ENCODE measurements at regions not wholly inside any gene's neighbourhood (a gene's known extent, or its start where the extent isn't known, plus 50 kb on each side); places are given as distances from the start of the nearest gene placed in this dataset.

DNA sequence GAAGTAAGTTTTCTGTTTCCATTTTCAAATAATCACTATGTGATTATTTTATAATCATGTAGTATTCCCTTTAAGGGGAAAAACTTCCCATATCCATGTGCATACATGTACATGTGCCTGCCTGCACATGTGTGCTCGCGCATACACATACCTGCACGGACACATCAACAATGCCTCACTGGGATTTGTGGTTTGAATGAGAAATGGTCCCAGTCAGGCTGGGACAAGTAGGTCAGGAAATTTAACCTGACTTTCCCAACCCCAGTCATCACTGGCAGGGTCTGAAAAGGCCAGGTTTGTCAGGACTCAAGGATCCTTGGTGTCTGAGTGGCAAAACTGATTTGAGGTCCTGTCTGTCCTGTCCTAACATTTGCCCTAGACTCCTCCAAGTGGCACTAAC lies 109.3 kb upstream of the MRPS22 start:
- H3K4me1 ChIP-seq, result no peaks in the 10 kb centered on the region
- in situ Hi-C loops (cut with MboI; ENCODE audit: low pct_ligation_motif_present in 1 of 4, low pct_unique_long_range_greater_than_20kb in 1 of 4, low sequenced_read_pairs in 3 of 4), result no loop called here
- TF ChIP-seq CTCF (IDR thresholded peaks at IDR 0.05) (no peak), EP300 (IDR thresholded peaks at IDR 0.05; ENCODE audit: low read depth) (no peak), POLR2AphosphoS5 (IDR thresholded peaks at IDR 0.05) (no peak), POLR2A (IDR thresholded peaks at IDR 0.05) (no peak)
- WGBS, 2 donors (ENCODE audit: low coverage in 1 of 2), result 67 to 81% methylated on average over 3 of the region's 3 CpGs
- DNase-seq, result no peak
- H3K9me3 ChIP-seq, result no peaks in the 10 kb centered on the region
- no peak overlapping the region for H3K27ac ChIP-seq
- intact Hi-C loops (cut with DNase I; ENCODE audit: low total_unique reads), result no loop called here
- no peak overlapping the region for H3K4me3 ChIP-seq
- peaks cover 6% of the 10 kb centered on the region for H3K27me3 ChIP-seq
- no peaks in the 10 kb centered on the region for H3K36me3 ChIP-seq

- no peaks in the 10 kb centered on the region for H3K4me1 ChIP-seq
- no peak overlapping the region for H3K4me3 ChIP-seq
- 71% methylated on average over 1 of the region's 1 CpG; no CpG with 5 or more reads in 1 of the 2 donors for WGBS, 2 donors (ENCODE audit: low coverage in 1 of 2)
- no peaks in the 10 kb centered on the region for H3K36me3 ChIP-seq
- no peak for TF ChIP-seq EP300 (IDR thresholded peaks at IDR 0.05; ENCODE audit: low read depth)
- TF ChIP-seq POLR2AphosphoS5 (IDR thresholded peaks at IDR 0.05), result no peak
- TF ChIP-seq POLR2A (IDR thresholded peaks at IDR 0.05), result no peak
- no peak for TF ChIP-seq CTCF (IDR thresholded peaks at IDR 0.05)
- no peaks in the 10 kb centered on the region for H3K9me3 ChIP-seq
- peaks cover 6% of the 10 kb centered on the region for H3K27me3 ChIP-seq
- in situ Hi-C loops (cut with MboI; ENCODE audit: low pct_ligation_motif_present in 1 of 4, low pct_unique_long_range_greater_than_20kb in 1 of 4, low sequenced_read_pairs in 3 of 4), result no loop called here
- no peak for DNase-seq
- H3K27ac ChIP-seq, result no peak overlapping the region
- intact Hi-C loops (cut with DNase I; ENCODE audit: low total_unique reads), result no loop called here
These were observed 108.6 kb upstream of the MRPS22 start for GRCh38 chr3:139235192-139235591.

- Histone ChIP-seq H3K27ac (no peak overlapping the region), H3K4me3 (no peak overlapping the region), H3K4me1 (no peaks in the 10 kb centered on the region), H3K27me3 (peaks cover 15% of the 10 kb centered on the region), H3K36me3 (no peaks in the 10 kb centered on the region), H3K9me3 (no peaks in the 10 kb centered on the region)
- TF ChIP-seq EP300 (IDR thresholded peaks at IDR 0.05; ENCODE audit: low read depth) (no peak), CTCF (IDR thresholded peaks at IDR 0.05) (no peak)
- no peak for DNase-seq
- 76% methylated on average over 3 of the region's 3 CpGs for WGBS, 2 donors (ENCODE audit: low coverage in 1 of 2)
- intact Hi-C loops (cut with DNase I; ENCODE audit: low total_unique reads), result no loop called here
- in situ Hi-C loops (cut with MboI; ENCODE audit: low pct_ligation_motif_present in 1 of 4, low pct_unique_long_range_greater_than_20kb in 1 of 4, low sequenced_read_pairs in 3 of 4), result no loop called here
These were observed 107.5 kb upstream of the MRPS22 start for GRCh38 chr3:139236336-139236735.

DNA sequence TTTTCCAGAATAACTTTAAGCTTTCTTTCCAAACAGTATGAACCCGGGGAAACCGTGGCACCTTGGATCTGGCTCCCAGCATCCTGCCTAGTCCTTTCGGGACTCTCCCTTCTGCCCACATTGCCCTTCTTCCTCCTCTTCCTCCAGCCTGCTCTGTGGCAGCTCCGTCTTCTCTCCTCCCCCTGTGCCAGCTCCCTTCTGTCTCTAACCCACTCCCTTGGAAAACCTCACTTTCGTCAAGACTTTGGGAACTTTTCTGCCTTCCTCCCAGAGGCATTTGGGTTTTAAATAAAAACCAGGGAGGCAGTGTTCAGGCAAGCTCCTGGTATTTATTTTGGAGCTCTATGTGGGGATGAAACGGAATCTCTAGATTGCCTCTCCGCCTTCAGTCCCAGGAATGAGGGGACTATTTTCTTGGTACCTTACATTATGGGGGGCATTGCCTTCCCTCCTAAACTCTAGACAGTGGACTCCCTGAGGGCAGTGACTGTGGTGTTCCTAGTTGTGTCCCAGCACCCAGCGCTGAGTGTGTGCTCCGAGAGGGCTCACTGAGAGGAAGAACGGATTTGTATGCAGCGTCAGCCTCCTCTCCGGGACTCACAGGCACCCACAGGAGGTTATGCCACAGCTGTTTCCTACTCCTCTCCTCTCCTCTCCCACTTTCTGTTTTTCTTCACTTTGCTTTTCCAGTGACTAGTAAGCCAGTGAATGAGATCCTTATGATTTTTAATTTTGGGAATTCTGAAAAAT lies 105.4 kb upstream of the MRPS22 start:
- TF ChIP-seq CTCF (IDR thresholded peaks at IDR 0.05) (no peak), POLR2A (IDR thresholded peaks at IDR 0.05) (no peak), EP300 (IDR thresholded peaks at IDR 0.05; ENCODE audit: low read depth) (no peak), POLR2AphosphoS5 (IDR thresholded peaks at IDR 0.05) (no peak)
- H3K27me3 ChIP-seq, result peaks cover 28% of the 10 kb centered on the region
- intact Hi-C loops (cut with DNase I; ENCODE audit: low total_unique reads) (no loop called here), in situ Hi-C loops (cut with MboI; ENCODE audit: low pct_ligation_motif_present in 1 of 4, low pct_unique_long_range_greater_than_20kb in 1 of 4, low sequenced_read_pairs in 3 of 4) (no loop called here)
- 72% methylated on average over 10 to 12 of the region's 12 CpGs for WGBS, 2 donors (ENCODE audit: low coverage in 1 of 2)
- no peak for DNase-seq
- no peaks in the 10 kb centered on the region for H3K36me3 ChIP-seq
- no peaks in the 10 kb centered on the region for H3K9me3 ChIP-seq
- no peak overlapping the region for H3K27ac ChIP-seq
- H3K4me1 ChIP-seq, result no peaks in the 10 kb centered on the region
- no peak overlapping the region for H3K4me3 ChIP-seq
